ENCODE measurements at regions not wholly inside any gene's neighbourhood (a gene's known extent, or its start where the extent isn't known, plus 50 kb on each side); places are given as distances from the start of the nearest gene placed in this dataset.

- no peak for TF ChIP-seq TAF1 (IDR thresholded peaks at IDR 0.05; ENCODE audit: borderline replicate concordance, low read depth, low read length)
- TF ChIP-seq POLR2A (IDR thresholded peaks at IDR 0.05; ENCODE audit: low read depth, low read length), result no peak
- TF ChIP-seq POLR2AphosphoS5 (IDR thresholded peaks at IDR 0.05; ENCODE audit: low read depth, low read length), result no peak
These were observed 903.1 kb downstream of the SLITRK6 start for GRCh38 chr13:84896128-84896527.
